ENCODE measurements at regions not wholly inside any gene's neighbourhood (a gene's known extent, or its start where the extent isn't known, plus 50 kb on each side); places are given as distances from the start of the nearest gene placed in this dataset.

DNA sequence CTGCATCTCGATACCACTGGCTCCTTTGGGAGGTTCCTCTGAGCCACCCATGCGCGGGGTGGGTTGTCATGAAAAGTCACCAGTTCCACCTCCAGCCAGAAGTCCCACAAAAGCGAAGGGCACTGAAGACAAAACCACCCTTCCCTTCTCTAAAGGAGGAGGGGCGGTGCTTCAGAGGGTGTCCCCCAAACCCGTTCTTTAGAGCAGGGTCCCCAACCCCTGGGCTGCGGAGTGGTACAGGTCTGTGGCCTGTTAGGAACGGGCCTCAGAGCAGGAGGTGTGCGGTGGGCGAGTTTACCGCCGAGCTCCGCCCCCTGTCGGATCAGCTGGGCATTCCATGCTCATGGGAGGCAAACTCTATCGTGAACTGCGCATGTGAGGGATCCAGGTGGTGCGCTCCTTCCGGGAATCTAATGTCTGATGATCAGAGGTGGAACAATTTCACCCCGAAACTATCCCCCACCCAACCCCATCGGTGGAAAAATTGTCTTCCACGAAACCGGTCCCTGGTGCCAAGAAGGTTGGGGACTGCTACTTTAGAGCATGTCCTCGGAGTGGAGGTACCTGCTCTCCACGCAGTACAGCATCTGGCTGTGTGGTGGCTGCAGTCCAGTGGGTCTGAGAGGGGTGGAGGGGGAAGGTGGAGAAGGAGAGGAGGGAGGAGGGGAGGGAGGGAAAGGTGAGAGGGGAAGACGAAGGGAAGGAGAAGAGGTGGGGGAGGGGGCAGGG is 72.9 kb upstream of the SEPTIN5 start:
- Histone ChIP-seq H3K27me3 (ENCODE audit: control insufficient read depth in 1 of 2, insufficient read depth in 2 of 2, low read length in 1 of 2) (no peaks in the 10 kb centered on the region), H3K4me3 (ENCODE audit: low read length in 2 of 2) (no peak overlapping the region), H3K4me1 (ENCODE audit: control insufficient read depth in 1 of 2, insufficient read depth in 2 of 2, low read length in 2 of 2) (no peaks in the 10 kb centered on the region), H3K9me3 (ENCODE audit: control insufficient read depth, low read length) (no peaks in the 10 kb centered on the region), H3K27ac (ENCODE audit: low read depth in 1 of 2, low read length in 2 of 2) (no peak overlapping the region), H3K36me3 (ENCODE audit: control insufficient read depth in 1 of 2, insufficient read depth in 2 of 2, low read length in 1 of 2) (no peaks in the 10 kb centered on the region)
- WGBS, 2 donors = 38 to 44% methylated on average over 25 of the region's 25 CpGs
- intact Hi-C loops (cut with DNase I) = no loop called here
- ATAC-seq (ENCODE audit: low FRiP score) = no peak
- peak in 1 of 2 donors; percentile 36 for DNase-seq

DNA sequence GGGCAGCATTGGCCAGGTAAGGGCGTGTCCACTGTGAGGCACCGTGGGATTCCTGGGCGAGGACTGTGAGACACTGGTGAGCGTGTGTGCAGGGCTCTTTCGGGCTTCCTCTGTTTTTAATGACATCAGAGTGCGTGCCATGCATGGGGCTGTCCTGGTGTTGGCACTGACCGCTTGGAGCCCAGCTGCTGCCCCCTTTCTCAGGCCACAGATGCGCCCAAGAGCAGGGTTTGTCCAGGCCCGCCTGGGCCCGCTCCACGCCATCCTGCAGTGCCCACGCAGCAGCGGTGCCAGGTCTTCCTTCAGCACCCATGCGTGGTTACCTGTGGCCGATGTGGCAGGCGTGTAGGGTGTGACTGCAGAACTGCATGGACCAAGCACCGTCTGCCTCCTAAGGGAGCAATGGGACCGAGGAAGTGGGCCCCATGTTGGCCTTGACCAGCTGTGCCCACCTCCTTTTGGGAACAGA is 72.3 kb upstream of the SEPTIN5 start:
- intact Hi-C loops (cut with DNase I) = no loop called here
- H3K4me3 ChIP-seq (ENCODE audit: low read length in 2 of 2) = no peak overlapping the region
- no peaks in the 10 kb centered on the region for H3K27me3 ChIP-seq (ENCODE audit: control insufficient read depth in 1 of 2, insufficient read depth in 2 of 2, low read length in 1 of 2)
- WGBS, 2 donors = 82% methylated on average over 15 to 18 of the region's 18 CpGs
- H3K27ac ChIP-seq (ENCODE audit: low read depth in 1 of 2, low read length in 2 of 2) = no peak overlapping the region
- no peak for ATAC-seq (ENCODE audit: low FRiP score)
- no peaks in the 10 kb centered on the region for H3K4me1 ChIP-seq (ENCODE audit: control insufficient read depth in 1 of 2, insufficient read depth in 2 of 2, low read length in 2 of 2)
- H3K9me3 ChIP-seq (ENCODE audit: control insufficient read depth, low read length) = peaks cover 2% of the 10 kb centered on the region
- DNase-seq = peak in 1 of 2 donors; percentile 53
- H3K36me3 ChIP-seq (ENCODE audit: control insufficient read depth in 1 of 2, insufficient read depth in 2 of 2, low read length in 1 of 2) = no peaks in the 10 kb centered on the region

DNA sequence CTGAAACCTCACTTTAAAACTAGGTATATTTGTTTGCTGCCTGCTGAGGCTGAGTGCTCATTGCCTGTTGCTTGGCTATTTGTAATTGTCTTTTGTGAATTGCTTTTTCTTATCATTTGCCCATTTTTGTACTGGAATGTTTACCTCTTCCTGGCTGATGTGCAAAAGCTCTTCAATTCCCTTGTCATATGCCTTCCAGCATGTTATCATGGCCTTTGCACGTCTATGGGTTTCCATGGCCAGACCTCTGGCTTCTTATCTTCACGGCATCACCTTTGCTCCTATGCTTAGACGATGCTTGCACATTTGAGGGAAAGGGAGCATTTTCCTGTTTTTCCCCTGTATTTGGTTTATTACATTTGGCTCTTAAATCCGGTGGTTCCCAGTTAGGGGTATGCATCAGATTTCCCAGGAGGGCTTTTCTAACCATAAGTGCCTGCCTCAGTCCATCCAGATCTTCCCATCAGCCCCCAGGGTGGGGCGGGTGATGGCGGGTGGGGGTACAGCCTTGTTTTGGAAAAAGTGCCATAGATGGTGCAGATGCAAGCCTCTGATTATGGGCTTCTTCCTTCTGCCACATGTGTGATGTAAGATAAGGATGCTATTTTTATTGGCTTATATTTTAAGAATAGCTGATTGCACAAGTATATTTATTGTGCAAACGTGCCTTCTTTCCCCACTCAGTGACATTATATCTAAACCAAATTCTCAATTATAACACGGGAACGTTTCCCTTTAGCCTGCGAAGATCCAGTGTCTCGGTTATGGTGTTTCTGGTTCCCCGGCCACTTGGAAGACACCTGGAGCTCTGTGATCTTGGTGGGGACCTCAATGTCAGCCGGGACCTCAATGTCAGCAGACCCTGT is 70.6 kb upstream of the SEPTIN5 start:
- no peak overlapping the region for H3K27ac ChIP-seq (ENCODE audit: low read depth in 1 of 2, low read length in 2 of 2)
- peak in 1 of 2 donors; percentile 5 for DNase-seq
- H3K4me3 ChIP-seq (ENCODE audit: low read length in 2 of 2) = no peak overlapping the region
- H3K4me1 ChIP-seq (ENCODE audit: control insufficient read depth in 1 of 2, insufficient read depth in 2 of 2, low read length in 2 of 2) = no peaks in the 10 kb centered on the region
- ATAC-seq (ENCODE audit: low FRiP score) = no peak
- peaks cover 2% of the 10 kb centered on the region for H3K9me3 ChIP-seq (ENCODE audit: control insufficient read depth, low read length)
- H3K27me3 ChIP-seq (ENCODE audit: control insufficient read depth in 1 of 2, insufficient read depth in 2 of 2, low read length in 1 of 2) = no peaks in the 10 kb centered on the region
- 49 to 55% methylated on average over 13 of the region's 13 CpGs for WGBS, 2 donors
- H3K36me3 ChIP-seq (ENCODE audit: control insufficient read depth in 1 of 2, insufficient read depth in 2 of 2, low read length in 1 of 2) = no peaks in the 10 kb centered on the region
- intact Hi-C loops (cut with DNase I) = no loop called here

DNA sequence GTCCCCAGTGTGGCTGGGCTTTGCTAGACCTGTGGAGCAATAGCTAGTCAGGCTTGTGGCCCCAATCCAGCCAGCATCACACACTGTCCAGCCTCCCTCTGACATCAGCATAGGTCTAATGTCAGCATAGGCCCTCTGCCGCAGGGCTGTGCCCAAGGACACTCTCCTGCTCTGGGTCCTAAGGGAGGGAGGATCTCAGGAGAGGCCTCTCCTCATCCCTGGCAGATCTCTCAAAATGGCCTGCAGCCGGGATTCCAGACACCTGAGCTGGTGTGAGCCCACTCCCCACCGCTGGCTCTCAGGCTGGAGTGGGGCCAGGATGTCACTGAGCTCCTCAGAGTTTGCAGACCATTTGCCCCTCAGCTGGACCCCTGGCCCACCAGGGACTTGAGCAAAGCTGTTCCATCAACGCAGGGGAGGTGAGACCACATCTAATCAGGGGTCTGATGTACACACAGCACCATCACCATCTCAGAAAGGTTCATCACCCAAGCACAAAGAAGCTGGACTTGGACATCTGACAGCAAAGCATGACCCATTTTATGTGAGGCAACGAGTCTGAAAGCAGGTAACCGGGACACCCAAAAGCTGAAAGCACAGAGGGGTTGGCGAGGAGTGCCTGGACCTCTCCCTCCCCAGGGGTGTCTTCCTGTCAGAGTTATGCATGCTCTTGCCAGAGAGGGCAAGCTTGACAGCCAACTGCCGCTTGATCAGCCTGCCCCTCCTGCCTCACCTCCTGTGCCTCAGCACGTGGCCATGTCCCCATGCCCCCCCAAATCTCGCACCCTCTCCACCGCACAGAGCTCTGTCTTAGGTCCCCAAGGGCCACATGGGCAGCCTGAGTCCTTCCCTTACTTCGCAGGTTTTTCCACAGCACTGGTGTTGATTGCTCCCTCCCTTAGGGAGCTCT is 69.7 kb upstream of the SEPTIN5 start:
- Histone ChIP-seq H3K9me3 (ENCODE audit: control insufficient read depth, low read length) (peaks cover 2% of the 10 kb centered on the region), H3K27me3 (ENCODE audit: control insufficient read depth in 1 of 2, insufficient read depth in 2 of 2, low read length in 1 of 2) (no peaks in the 10 kb centered on the region), H3K4me1 (ENCODE audit: control insufficient read depth in 1 of 2, insufficient read depth in 2 of 2, low read length in 2 of 2) (no peaks in the 10 kb centered on the region), H3K4me3 (ENCODE audit: low read length in 2 of 2) (no peak overlapping the region), H3K36me3 (ENCODE audit: control insufficient read depth in 1 of 2, insufficient read depth in 2 of 2, low read length in 1 of 2) (no peaks in the 10 kb centered on the region), H3K27ac (ENCODE audit: low read depth in 1 of 2, low read length in 2 of 2) (no peak overlapping the region)
- ATAC-seq (ENCODE audit: low FRiP score) = no peak
- intact Hi-C loops (cut with DNase I) = no loop called here
- DNase-seq = peak in 1 of 2 donors; percentile 76
- 73 to 80% methylated on average over 12 of the region's 12 CpGs for WGBS, 2 donors

DNA sequence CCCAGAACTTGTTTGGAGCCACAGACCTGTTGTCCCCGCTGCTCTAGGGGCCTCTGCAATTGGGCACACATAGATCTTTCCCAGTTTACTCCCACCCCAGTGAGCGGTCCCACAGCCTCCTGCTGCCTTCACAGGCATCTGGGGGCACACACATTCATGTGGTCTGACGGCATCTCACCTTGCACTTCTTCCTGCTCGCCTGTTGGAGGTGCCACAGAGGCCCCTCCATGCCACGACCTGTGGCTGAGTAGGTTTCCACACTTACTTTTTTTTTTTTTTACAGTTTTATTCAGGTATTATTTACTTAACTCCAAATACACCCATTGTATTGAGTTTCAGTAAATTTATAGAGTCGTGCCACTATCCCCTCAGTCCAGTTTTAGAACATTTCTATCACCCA is 68.9 kb upstream of the SEPTIN5 start:
- ATAC-seq (ENCODE audit: low FRiP score) = no peak
- no peaks in the 10 kb centered on the region for H3K27me3 ChIP-seq (ENCODE audit: control insufficient read depth in 1 of 2, insufficient read depth in 2 of 2, low read length in 1 of 2)
- H3K36me3 ChIP-seq (ENCODE audit: control insufficient read depth in 1 of 2, insufficient read depth in 2 of 2, low read length in 1 of 2) = no peaks in the 10 kb centered on the region
- H3K4me1 ChIP-seq (ENCODE audit: control insufficient read depth in 1 of 2, insufficient read depth in 2 of 2, low read length in 2 of 2) = no peaks in the 10 kb centered on the region
- intact Hi-C loops (cut with DNase I) = no loop called here
- peaks cover 2% of the 10 kb centered on the region for H3K9me3 ChIP-seq (ENCODE audit: control insufficient read depth, low read length)
- no peak overlapping the region for H3K27ac ChIP-seq (ENCODE audit: low read depth in 1 of 2, low read length in 2 of 2)
- WGBS, 2 donors = 90% methylated on average over 6 of the region's 6 CpGs
- DNase-seq = peak in 1 of 2 donors; percentile 21
- H3K4me3 ChIP-seq (ENCODE audit: low read length in 2 of 2) = no peak overlapping the region

DNA sequence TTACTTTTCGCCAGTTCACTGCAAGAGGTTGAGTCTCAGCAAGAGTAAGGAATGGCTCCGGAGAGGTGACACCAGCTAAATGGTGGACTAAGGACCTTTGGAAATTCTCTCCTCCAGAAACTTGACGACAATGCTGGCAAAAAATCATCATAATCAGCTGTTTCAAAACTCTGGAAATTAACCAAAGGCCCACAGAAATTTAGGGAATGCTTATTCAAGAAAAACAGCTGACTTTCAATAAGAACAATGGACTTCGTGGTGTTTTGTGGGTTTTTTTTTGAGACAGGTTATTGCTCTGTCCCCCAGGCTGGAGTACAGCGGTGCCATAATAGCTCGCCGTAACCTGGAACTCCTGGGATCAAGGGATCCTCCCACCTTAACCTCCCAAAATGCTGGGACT is 68.4 kb upstream of the SEPTIN5 start:
- H3K27me3 ChIP-seq (ENCODE audit: control insufficient read depth in 1 of 2, insufficient read depth in 2 of 2, low read length in 1 of 2) = no peaks in the 10 kb centered on the region
- intact Hi-C loops (cut with DNase I) = no loop called here
- no peak overlapping the region for H3K4me3 ChIP-seq (ENCODE audit: low read length in 2 of 2)
- WGBS, 2 donors = 83 to 88% methylated on average over 7 of the region's 7 CpGs
- no peak for DNase-seq
- no peak overlapping the region for H3K27ac ChIP-seq (ENCODE audit: low read depth in 1 of 2, low read length in 2 of 2)
- no peaks in the 10 kb centered on the region for H3K4me1 ChIP-seq (ENCODE audit: control insufficient read depth in 1 of 2, insufficient read depth in 2 of 2, low read length in 2 of 2)
- H3K9me3 ChIP-seq (ENCODE audit: control insufficient read depth, low read length) = peaks cover 2% of the 10 kb centered on the region
- H3K36me3 ChIP-seq (ENCODE audit: control insufficient read depth in 1 of 2, insufficient read depth in 2 of 2, low read length in 1 of 2) = no peaks in the 10 kb centered on the region
- ATAC-seq (ENCODE audit: low FRiP score) = no peak

DNA sequence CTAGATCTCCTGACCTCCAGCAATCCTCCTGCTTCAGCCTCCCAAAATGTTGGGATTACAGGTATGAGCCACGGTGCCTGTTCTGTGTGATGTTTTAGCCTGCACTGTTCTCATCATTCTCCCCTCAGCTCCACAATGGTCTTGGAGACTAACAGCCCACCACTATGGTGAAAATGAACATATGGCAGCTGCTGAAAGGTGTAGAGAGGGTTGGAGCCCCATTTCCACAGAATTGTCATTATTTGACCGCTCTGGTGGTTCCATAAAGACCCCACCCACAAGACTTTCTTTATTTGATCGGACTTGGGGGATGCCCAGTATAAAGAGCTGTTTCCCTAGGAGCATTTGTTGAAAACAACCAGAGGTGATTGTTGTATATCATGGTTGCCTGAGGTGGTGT is 67.9 kb upstream of the SEPTIN5 start:
- intact Hi-C loops (cut with DNase I) = no loop called here
- Histone ChIP-seq H3K27me3 (ENCODE audit: control insufficient read depth in 1 of 2, insufficient read depth in 2 of 2, low read length in 1 of 2) (no peaks in the 10 kb centered on the region), H3K4me3 (ENCODE audit: low read length in 2 of 2) (no peak overlapping the region), H3K4me1 (ENCODE audit: control insufficient read depth in 1 of 2, insufficient read depth in 2 of 2, low read length in 2 of 2) (no peaks in the 10 kb centered on the region), H3K9me3 (ENCODE audit: control insufficient read depth, low read length) (peaks cover 2% of the 10 kb centered on the region), H3K27ac (ENCODE audit: low read depth in 1 of 2, low read length in 2 of 2) (no peak overlapping the region), H3K36me3 (ENCODE audit: control insufficient read depth in 1 of 2, insufficient read depth in 2 of 2, low read length in 1 of 2) (no peaks in the 10 kb centered on the region)
- 96 to 98% methylated on average over 3 of the region's 3 CpGs for WGBS, 2 donors
- ATAC-seq (ENCODE audit: low FRiP score) = no peak
- no peak for DNase-seq

DNA sequence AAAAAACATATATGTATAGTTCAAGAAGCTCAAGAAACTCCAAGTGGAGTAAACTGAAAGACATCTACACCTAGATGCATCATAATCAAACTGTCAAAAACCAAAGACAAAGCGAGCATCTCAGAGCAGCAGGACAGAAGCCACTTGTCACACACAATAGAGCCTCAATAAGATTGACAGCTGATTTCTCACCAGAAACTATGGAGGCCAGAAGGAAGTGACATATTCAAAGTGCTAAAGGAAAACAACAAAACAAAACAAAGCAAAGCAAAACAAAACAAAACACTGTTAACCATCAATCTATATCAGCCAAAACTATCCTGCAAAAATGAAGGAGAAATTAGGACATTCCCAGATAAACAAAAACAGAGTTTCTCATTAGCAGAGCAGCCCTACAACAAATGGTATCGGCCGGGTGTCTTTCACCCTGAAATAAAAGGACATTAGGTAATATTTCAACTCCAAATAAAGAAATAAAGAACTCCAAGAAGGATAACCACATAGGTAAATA is 65.8 kb upstream of the SEPTIN5 start:
- DNase-seq (no peak), ATAC-seq (ENCODE audit: low FRiP score) (no peak)
- Histone ChIP-seq H3K36me3 (ENCODE audit: control insufficient read depth in 1 of 2, insufficient read depth in 2 of 2, low read length in 1 of 2) (no peaks in the 10 kb centered on the region), H3K27me3 (ENCODE audit: control insufficient read depth in 1 of 2, insufficient read depth in 2 of 2, low read length in 1 of 2) (no peaks in the 10 kb centered on the region), H3K4me1 (ENCODE audit: control insufficient read depth in 1 of 2, insufficient read depth in 2 of 2, low read length in 2 of 2) (no peaks in the 10 kb centered on the region), H3K27ac (ENCODE audit: low read depth in 1 of 2, low read length in 2 of 2) (no peak overlapping the region), H3K4me3 (ENCODE audit: low read length in 2 of 2) (no peak overlapping the region), H3K9me3 (ENCODE audit: control insufficient read depth, low read length) (peaks cover 2% of the 10 kb centered on the region)
- intact Hi-C loops (cut with DNase I) = no loop called here
- 89 to 95% methylated on average over 3 of the region's 3 CpGs for WGBS, 2 donors
